H1 (cell line): ENCODE measurements at regions not wholly inside any gene's neighbourhood (a gene's known extent, or its start where the extent isn't known, plus 50 kb on each side); places are given as distances from the start of the nearest gene placed in this dataset.

Source experiments
- CTCF ChIA-PET: fragments of 300-600 bp; sonication (Branson Sonifier 250); formaldehyde crosslinking; loops from one replicate; lab custom pipeline; 2021; ENCODE audit not compliant: partially characterized antibody; lab: Charles Lee
- POLR2A ChIA-PET: fragments of 300-600 bp; sonication (Branson Sonifier 250); formaldehyde crosslinking; loops from one replicate; lab custom pipeline; 2021; ENCODE audit warnings: inconsistent platforms; ENCODE audit not compliant: partially characterized antibody; lab: Charles Lee
- DNase-seq, 2 experiments: peaks; one replicate each; pipeline versions ENCODE4 v3.0.0 to v3.0.0-alpha.2; 2010 to 2022; ENCODE audit warnings: low spot score in 2 of 2, low read depth in 1 of 2, mixed read lengths in 1 of 2
- FAIRE-seq: peaks from 2 replicates; lab custom pipeline; 2011; peaks lifted over from hg19 to GRCh38; lab: Jason Lieb, UNC
- H2AFZ ChIP-seq: 2 replicates; pipeline ENCODE4 v1.8.1; 2012; ENCODE audit warnings: low read length, inconsistent platforms
- H2AK5ac ChIP-seq: 2 replicates; pipeline ENCODE4 v1.6.1; 2013; ENCODE audit warnings: low read depth, low read length
- H2BK120ac ChIP-seq: replicated peaks from 2 replicates; pipeline ENCODE3; 2013; ENCODE audit warnings: low read depth, low read length, inconsistent platforms
- H2BK12ac ChIP-seq: 2 replicates; pipeline ENCODE4 v1.6.1; 2013; ENCODE audit warnings: low read depth, low read length
- H2BK15ac ChIP-seq: 2 replicates; pipeline ENCODE4 v1.6.1; 2013; ENCODE audit warnings: low read length
- H2BK20ac ChIP-seq: 2 replicates; pipeline ENCODE4 v1.6.1; 2013; ENCODE audit warnings: low read length
- H2BK5ac ChIP-seq: 2 replicates; pipeline ENCODE4 v1.6.1; 2013; ENCODE audit warnings: low read depth, low read length
- H3K14ac ChIP-seq: 2 replicates; pipeline ENCODE4 v1.6.1; 2013; ENCODE audit warnings: inconsistent platforms; ENCODE audit not compliant: insufficient read length
- H3K18ac ChIP-seq: 2 replicates; pipeline ENCODE4 v1.6.1; 2013; ENCODE audit warnings: low read length; ENCODE audit errors: extremely low read depth
- H3K23ac ChIP-seq: 2 replicates; pipeline ENCODE4 v1.6.1; 2013; ENCODE audit warnings: inconsistent platforms; ENCODE audit not compliant: insufficient read length
- H3K23me2 ChIP-seq: 2 replicates; pipeline ENCODE4 v1.6.1; 2013; ENCODE audit warnings: low read depth, low read length
- H3K27ac ChIP-seq: 2 replicates; pipeline ENCODE4 v1.6.1; 2011; ENCODE audit warnings: low read depth, low read length, inconsistent platforms
- H3K27me3 ChIP-seq, 4 experiments: replicated peaks in 1 of 4; 1 replicate in 1 of 4; 2 replicates in 3 of 4; pipeline versions ENCODE4 v1.6.1 to v1.8.1; 2011 to 2013; ENCODE audit warnings: low read length in 3 of 4, mild to moderate bottlenecking in 3 of 4, inconsistent platforms in 2 of 4, mixed read lengths in 2 of 4, moderate library complexity in 1 of 4; ENCODE audit not compliant: control insufficient read depth in 3 of 4, insufficient read depth in 3 of 4; ENCODE audit errors: extremely low read depth in 1 of 4
- H3K36me3 ChIP-seq, 4 experiments: 2 replicates each; pipeline versions ENCODE4 v1.6.1 to v1.8.1; 2011 to 2013; ENCODE audit warnings: mild to moderate bottlenecking in 4 of 4, low read length in 3 of 4, moderate library complexity in 2 of 4, control low read depth in 1 of 4, inconsistent platforms in 1 of 4; ENCODE audit not compliant: insufficient read depth in 4 of 4, control insufficient read depth in 2 of 4
- H3K4ac ChIP-seq: replicated peaks from 2 replicates; pipeline ENCODE3; 2013; ENCODE audit warnings: low read length, low read depth, mixed read lengths, inconsistent platforms; ENCODE audit not compliant: insufficient read length
- H3K4me1 ChIP-seq, 4 experiments: replicated peaks in 1 of 4; 1 replicate in 1 of 4; 2 replicates in 3 of 4; pipeline versions ENCODE4 v1.6.1 to v1.8.1; 2011 to 2013; ENCODE audit warnings: low read length in 3 of 4, inconsistent platforms in 2 of 4, mixed read lengths in 1 of 4; ENCODE audit not compliant: insufficient read depth in 4 of 4, control insufficient read depth in 3 of 4
- H3K4me2 ChIP-seq, 2 experiments: 2 replicates each; pipeline versions ENCODE4 v1.6.1 to v1.8.1; 2011 to 2013; ENCODE audit warnings: low read depth in 2 of 2, low read length in 2 of 2, control low read depth in 1 of 2, inconsistent platforms in 1 of 2, mild to moderate bottlenecking in 1 of 2; ENCODE audit not compliant: insufficient read depth in 1 of 2
- H3K4me3 ChIP-seq, 4 experiments: fragments of 200-600, 300-600 bp in 1 of 4; sonication (generic), shearing (Covaris generic), sonication (Bioruptor Twin) in 1 of 4; 2 replicates each; pipeline versions ENCODE4 v1.5.1 to v1.8.1; 2011 to 2016; ENCODE audit warnings: low read length in 4 of 4, low read depth in 3 of 4, control low read depth in 2 of 4, inconsistent platforms in 2 of 4, mild to moderate bottlenecking in 2 of 4, mixed read lengths in 1 of 4, moderate library complexity in 1 of 4; ENCODE audit not compliant: insufficient read depth in 2 of 4; ENCODE audit errors: extremely low read depth in 1 of 4
- H3K56ac ChIP-seq: replicated peaks from 2 replicates; pipeline ENCODE3; 2013; ENCODE audit warnings: low read depth, mild to moderate bottlenecking, mixed read lengths, low read length, inconsistent platforms; ENCODE audit not compliant: insufficient read length
- H3K79me1 ChIP-seq: 2 replicates; pipeline ENCODE4 v1.6.1; 2013; ENCODE audit warnings: low read depth, low read length, control low read depth
- H3K79me2 ChIP-seq, 2 experiments: 2 replicates each; pipeline versions ENCODE4 v1.6.1 to v1.8.1; 2012 to 2013; ENCODE audit warnings: low read length in 2 of 2, mild to moderate bottlenecking in 2 of 2, inconsistent platforms in 1 of 2; ENCODE audit not compliant: insufficient read depth in 2 of 2, control insufficient read depth in 1 of 2
- H3K9ac ChIP-seq, 4 experiments: replicated peaks in 1 of 4; 1 replicate in 1 of 4; 2 replicates in 3 of 4; pipeline versions ENCODE4 v1.6.1 to v1.8.1; 2011 to 2013; ENCODE audit warnings: low read depth in 3 of 4, low read length in 3 of 4, control low read depth in 2 of 4, mild to moderate bottlenecking in 2 of 4, moderate library complexity in 2 of 4, inconsistent platforms in 1 of 4; ENCODE audit errors: extremely low read depth in 1 of 4
- H3K9me3 ChIP-seq, 2 experiments: 2 replicates each; pipeline versions ENCODE4 v1.6.1 to v1.8.1; 2012 to 2013; ENCODE audit warnings: mild to moderate bottlenecking in 2 of 2, moderate library complexity in 2 of 2, control low read depth in 1 of 2, inconsistent platforms in 1 of 2, low read depth in 1 of 2, low read length in 1 of 2, mixed read lengths in 1 of 2; ENCODE audit not compliant: insufficient read depth in 2 of 2
- H4K20me1 ChIP-seq, 2 experiments: replicated peaks in 1 of 2; 2 replicates each; pipeline versions ENCODE3 to v1.8.1; 2011 to 2013; ENCODE audit warnings: inconsistent platforms in 2 of 2, low read length in 2 of 2, mild to moderate bottlenecking in 1 of 2; ENCODE audit not compliant: insufficient read depth in 2 of 2, control insufficient read depth in 1 of 2
- H4K5ac ChIP-seq: 2 replicates; pipeline ENCODE4 v1.6.1; 2013; ENCODE audit warnings: low read length, low read depth, mixed read lengths, inconsistent platforms; ENCODE audit not compliant: insufficient read length
- H4K8ac ChIP-seq: 2 replicates; pipeline ENCODE4 v1.8.0; 2013; ENCODE audit warnings: mild to moderate bottlenecking, moderate library complexity, low read length, inconsistent platforms; ENCODE audit not compliant: insufficient read depth; ENCODE audit errors: extremely low read depth
- H4K91ac ChIP-seq: replicated peaks from 2 replicates; pipeline ENCODE3; 2013; ENCODE audit warnings: low read length, mixed read lengths, inconsistent platforms; ENCODE audit not compliant: insufficient read length
- ATF2 ChIP-seq: IDR thresholded peaks from 2 replicates; pipeline ENCODE4 v1.6.1; 2012; ENCODE audit warnings: low read length, inconsistent platforms
- BCL11A ChIP-seq, 2 experiments: IDR thresholded peaks; one replicate each; pipeline ENCODE4 v1.6.1; 2011; ENCODE audit warnings: low read depth in 2 of 2, low read length in 2 of 2, mild to moderate bottlenecking in 2 of 2
- CHD1 ChIP-seq: IDR thresholded peaks from 2 replicates; pipeline ENCODE4 v1.6.1; 2012; ENCODE audit warnings: low read depth, low read length, improper control_type of control experiment
- EP300 ChIP-seq, 2 experiments: IDR thresholded peaks; 1 replicate in 1 of 2; 2 replicates in 1 of 2; pipeline ENCODE4 v1.6.1; 2011 to 2012; ENCODE audit warnings: low read depth in 2 of 2, low read length in 2 of 2, mild to moderate bottlenecking in 2 of 2, borderline replicate concordance in 1 of 2, inconsistent platforms in 1 of 2, moderate library complexity in 1 of 2
- EZH2 ChIP-seq: fragments of 200-600 bp; sonication (generic); IDR thresholded peaks from 2 replicates; pipeline ENCODE4 v1.7.1; 2012; ENCODE audit warnings: low read depth, mild to moderate bottlenecking, moderate library complexity, low read length, inconsistent platforms; ENCODE audit not compliant: severe bottlenecking
- HDAC2 ChIP-seq, 2 experiments: fragments of 300-600 bp in 1 of 2; sonication (generic) in 1 of 2; IDR thresholded peaks; 2 replicates each; pipeline ENCODE4 v1.6.1; 2011 to 2012; ENCODE audit warnings: low read depth in 2 of 2, low read length in 2 of 2, mild to moderate bottlenecking in 2 of 2, moderate library complexity in 2 of 2, borderline replicate concordance in 1 of 2, inconsistent platforms in 1 of 2
- KDM1A ChIP-seq: fragments of 200-600, 300-600 bp; sonication (generic); IDR thresholded peaks from 2 replicates; pipeline ENCODE4 v1.7.1; 2016; ENCODE audit warnings: mild to moderate bottlenecking, low read length, borderline replicate concordance
- KDM5A ChIP-seq: fragments of 200-600 bp; IDR thresholded peaks from 2 replicates; pipeline ENCODE4 v1.7.1; 2012; ENCODE audit warnings: mild to moderate bottlenecking, low read length, inconsistent platforms, mixed read lengths
- RFX5 ChIP-seq: IDR thresholded peaks from 2 replicates; pipeline ENCODE4 v1.6.1; 2011; ENCODE audit warnings: low read depth, low read length, improper control_type of control experiment, borderline replicate concordance
- SAP30 ChIP-seq: fragments of 300-600 bp; sonication (generic); IDR thresholded peaks from 2 replicates; pipeline ENCODE4 v1.7.1; 2012; ENCODE audit warnings: low read length, moderate library complexity, mild to moderate bottlenecking, inconsistent platforms; ENCODE audit not compliant: insufficient read depth, insufficient replicate concordance
- SUZ12 ChIP-seq: fragments of 200-600 bp; sonication (generic); IDR thresholded peaks from 2 replicates; pipeline ENCODE4 v1.6.1; 2012; ENCODE audit warnings: mild to moderate bottlenecking, inconsistent platforms, low read length, moderate library complexity, mixed read lengths
- TAF1 ChIP-seq: IDR thresholded peaks from 2 replicates; pipeline ENCODE4 v1.6.1; 2011; ENCODE audit warnings: mild to moderate bottlenecking, low read depth, low read length
- ZNF274 ChIP-seq: IDR thresholded peaks from 2 replicates; pipeline ENCODE4 v1.7.0; 2012; ENCODE audit warnings: low read length, borderline replicate concordance; ENCODE audit errors: extremely low read depth
- WGBS, 2 experiments: shearing (Covaris generic) in 1 of 2; methylation state at CpG; one replicate each; pipeline versions ENCODE4 v1.1.6 to v1.1.7; 2013 to 2015; ENCODE audit warnings: low lambda C conversion rate in 2 of 2, mixed read lengths in 2 of 2, inconsistent platforms in 1 of 2, low coverage in 1 of 2, missing lambda C conversion rate in 1 of 2; ENCODE audit not compliant: insufficient replicate concordance in 2 of 2, insufficient coverage in 1 of 2, insufficient read length in 1 of 2; ENCODE audit errors: extremely low coverage in 1 of 2, missing lambda C conversion rate in 1 of 2; 5-methylcytosine and 5-hydroxymethylcytosine counted together

- no peak overlapping the region for H3K56ac ChIP-seq
- no peaks in the 10 kb centered on the region for H3K4me1 ChIP-seq
- H4K8ac ChIP-seq, result no peak overlapping the region
- ChIA-PET CTCF (no interaction called here), POLR2A (no interaction called here)
- no peak overlapping the region for H2AFZ ChIP-seq
- H3K9ac ChIP-seq, result no peak overlapping the region
- H2BK12ac ChIP-seq, result no peak overlapping the region
- H3K4me3 ChIP-seq, result no peak overlapping the region
- H3K23ac ChIP-seq, result no peak overlapping the region
- no peak overlapping the region for H3K4me2 ChIP-seq
- H3K27me3 ChIP-seq, result no peaks in the 10 kb centered on the region
- no peak overlapping the region for H4K91ac ChIP-seq
- WGBS, 2 experiments, result 93% methylated on average over 7 of the region's 7 CpGs; no CpG with 5 or more reads in 1 of the 2 experiments
- no peaks in the 10 kb centered on the region for H3K79me1 ChIP-seq
- H4K5ac ChIP-seq, result no peak overlapping the region
- H3K9me3 ChIP-seq, result no peaks in the 10 kb centered on the region
- H4K20me1 ChIP-seq, result no peaks in the 10 kb centered on the region
- no peaks in the 10 kb centered on the region for H3K23me2 ChIP-seq
- H2BK5ac ChIP-seq, result no peak overlapping the region
- H3K79me2 ChIP-seq, result no peaks in the 10 kb centered on the region
- H3K18ac ChIP-seq, result no peak overlapping the region
- H3K4ac ChIP-seq, result no peak overlapping the region
- H2AK5ac ChIP-seq, result no peak overlapping the region
- H2BK15ac ChIP-seq, result no peak overlapping the region
- H3K36me3 ChIP-seq, result no peaks in the 10 kb centered on the region
- DNase-seq (no peak), FAIRE-seq (no peak)
- no peak overlapping the region for H2BK120ac ChIP-seq
- H3K14ac ChIP-seq, result no peak overlapping the region
- no peak overlapping the region for H3K27ac ChIP-seq
- no peak overlapping the region for H2BK20ac ChIP-seq
- TF ChIP-seq BCL11A (IDR thresholded peaks at IDR 0.05; ENCODE audit: low read depth in 2 of 2, low read length in 2 of 2) (no peak), RFX5 (no peak), SUZ12 (no peak), HDAC2 (IDR thresholded peaks at IDR 0.05; ENCODE audit: borderline replicate concordance in 1 of 2, low read depth in 2 of 2, low read length in 2 of 2) (no peak), TAF1 (no peak), EP300 (IDR thresholded peaks at IDR 0.05; ENCODE audit: borderline replicate concordance in 1 of 2, low read depth in 2 of 2, low read length in 2 of 2) (no peak), EZH2 (no peak), CHD1 (no peak), SAP30 (no peak), KDM1A (no peak), KDM5A (no peak), ZNF274 (no peak), ATF2 (no peak)
Observed at GRCh38 chr18:45549290-45549689, 66.0 kb upstream of the SLC14A2 start.
